ENCODE measurements at regions not wholly inside any gene's neighbourhood (a gene's known extent, or its start where the extent isn't known, plus 50 kb on each side); places are given as distances from the start of the nearest gene placed in this dataset.
"Not testable (repeated sequence)": the region's sequence is repeated elsewhere in the genome, so short reads cannot be mapped to it uniquely, and the experiment has no call there.

- not testable (repeated sequence) for TF ChIP-seq USF2 (IDR thresholded peaks at IDR 0.05; ENCODE audit: borderline replicate concordance, low read depth, low read length); MEF2A (IDR thresholded peaks at IDR 0.05; ENCODE audit: borderline replicate concordance, low read depth)
These were observed 80.2 kb upstream of the LPCAT1 start for GRCh38 chr5:1603916-1604315.
